GM18520 (cell line): ENCODE measurements at regions not wholly inside any gene's neighbourhood (a gene's known extent, or its start where the extent isn't known, plus 50 kb on each side); places are given as distances from the start of the nearest gene placed in this dataset.
"Not testable (repeated sequence)": the region's sequence is repeated elsewhere in the genome, so short reads cannot be mapped to it uniquely, and the experiment has no call there.

ENCODE experiments used
- ATAC-seq: cut with Tn5 transposase; IDR thresholded peaks from one replicate; pipeline ENCODE4 v1.9.1; 2021; ENCODE audit not compliant: unreplicated experiment

GRCh38 chr2:87631402-87631801 lies 116.5 kb upstream of the PLGLB2 start:
- ATAC-seq, result not testable (repeated sequence)

- ATAC-seq, result not testable (repeated sequence)
Observed at GRCh38 chr2:87633287-87633963, 114.5 kb upstream of the PLGLB2 start.

DNA sequence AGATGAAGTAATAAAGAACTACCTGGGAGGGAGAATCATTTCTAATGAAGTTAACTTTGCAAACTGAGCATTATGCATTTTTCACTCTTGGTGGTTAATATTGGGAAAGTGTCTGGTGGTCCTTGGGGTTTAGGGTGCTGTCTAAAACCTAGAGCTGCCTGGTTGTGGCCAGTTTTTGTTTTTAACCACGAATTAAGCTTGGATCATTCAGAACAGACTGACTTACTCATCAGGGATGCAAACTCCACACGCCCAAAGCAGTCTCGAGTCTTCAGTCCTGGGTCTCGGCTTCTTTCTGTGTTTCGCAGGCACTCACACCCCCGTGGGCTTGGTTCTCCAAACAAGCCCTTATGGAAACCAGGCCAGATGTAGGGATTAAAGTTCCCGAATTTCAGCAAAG lies 113.8 kb upstream of the PLGLB2 start:
- not testable (repeated sequence) for ATAC-seq

DNA sequence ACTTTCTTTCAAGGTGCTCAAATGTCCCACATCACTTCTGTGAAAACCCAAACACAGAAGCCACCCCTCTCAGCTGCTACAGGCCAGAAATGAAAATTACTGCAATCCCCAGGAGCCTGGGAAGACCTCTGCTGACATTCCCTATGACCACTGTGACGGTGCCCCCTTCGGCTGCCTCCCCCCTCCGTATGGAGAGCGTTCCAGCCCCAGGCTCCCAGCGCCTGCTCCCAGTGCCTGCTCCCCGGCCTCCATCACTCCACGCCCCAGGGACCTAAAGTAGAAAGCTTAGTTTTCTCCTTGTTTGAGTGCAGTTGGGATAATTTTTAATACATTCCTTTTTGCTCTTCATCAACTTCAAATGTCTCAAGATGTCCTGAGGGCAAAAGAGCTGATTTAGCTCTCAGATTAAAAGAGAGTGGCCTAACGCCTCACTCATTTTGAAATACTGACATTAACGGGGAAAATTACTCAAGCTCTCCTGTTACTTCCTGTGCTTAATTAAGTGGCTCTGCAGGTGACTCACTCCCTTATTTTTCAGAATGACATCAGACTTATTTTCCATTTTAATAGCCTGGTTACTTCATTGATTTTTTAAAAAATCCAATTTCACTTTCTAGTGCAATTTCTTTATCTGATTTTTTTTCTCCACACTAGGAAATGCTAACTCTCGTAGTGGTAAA lies 112.8 kb upstream of the PLGLB2 start:
- peak; percentile 60 for ATAC-seq

DNA sequence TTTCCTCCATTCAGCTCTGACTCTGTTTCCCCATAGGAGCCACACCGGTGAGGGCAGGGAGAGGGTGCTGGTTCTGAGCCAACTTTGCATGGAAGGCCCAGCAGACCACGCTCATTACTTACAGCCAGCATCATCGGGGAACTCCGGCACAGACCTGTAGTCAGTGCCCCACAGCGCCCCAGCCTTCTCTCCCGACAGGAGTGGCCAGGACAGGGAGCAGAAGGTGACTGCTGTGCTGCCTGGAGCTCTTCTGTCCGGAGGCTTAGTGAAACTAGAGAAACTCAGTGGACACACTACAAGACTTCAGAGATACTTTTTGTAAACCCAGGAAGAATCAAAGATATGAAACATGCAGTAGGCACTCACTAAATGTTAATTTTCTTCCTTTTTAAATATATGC lies 111.6 kb upstream of the PLGLB2 start:
- ATAC-seq, result not testable (repeated sequence)

- not testable (repeated sequence) for ATAC-seq
Observed at GRCh38 chr2:87636735-87637134, 111.2 kb upstream of the PLGLB2 start.

DNA sequence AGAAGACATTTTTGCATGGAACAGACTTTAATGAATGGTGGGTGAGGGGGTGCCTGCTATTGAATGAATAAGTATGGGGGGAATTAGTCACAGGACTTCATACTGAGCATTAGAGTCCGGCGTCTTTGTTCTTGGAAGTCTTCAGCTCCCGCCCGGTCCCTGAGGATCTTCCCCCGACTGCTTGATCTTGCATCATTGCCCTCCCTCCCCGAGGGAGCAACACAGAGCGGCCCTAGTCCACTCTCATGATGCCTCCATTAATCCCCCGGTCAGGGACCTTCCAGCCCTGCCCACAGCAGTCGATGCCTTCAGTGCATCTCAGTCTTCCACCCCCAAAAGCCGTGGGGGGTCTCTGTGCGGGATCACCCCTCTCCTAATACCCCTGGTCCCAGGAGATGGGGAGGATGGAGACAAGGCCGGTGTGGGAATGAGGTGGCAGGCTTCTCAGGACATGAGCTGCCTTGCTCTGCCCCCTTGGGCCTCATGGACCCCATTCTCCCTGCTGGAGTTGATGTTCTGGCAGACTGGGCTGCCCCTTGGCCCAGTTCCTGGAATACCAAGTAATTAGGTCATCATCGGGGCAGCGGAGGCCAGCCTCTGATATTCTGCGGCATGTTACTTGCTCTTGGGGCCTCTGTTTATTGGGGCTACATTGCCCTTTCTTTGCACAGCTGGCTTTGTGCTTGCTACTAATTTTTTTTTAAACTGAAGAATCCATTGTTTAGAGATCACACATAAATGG lies 110.5 kb upstream of the PLGLB2 start:
- not testable (repeated sequence) for ATAC-seq

GRCh38 chr2:87638114-87638807 lies 109.6 kb upstream of the PLGLB2 start:
- ATAC-seq, result not testable (repeated sequence)

DNA sequence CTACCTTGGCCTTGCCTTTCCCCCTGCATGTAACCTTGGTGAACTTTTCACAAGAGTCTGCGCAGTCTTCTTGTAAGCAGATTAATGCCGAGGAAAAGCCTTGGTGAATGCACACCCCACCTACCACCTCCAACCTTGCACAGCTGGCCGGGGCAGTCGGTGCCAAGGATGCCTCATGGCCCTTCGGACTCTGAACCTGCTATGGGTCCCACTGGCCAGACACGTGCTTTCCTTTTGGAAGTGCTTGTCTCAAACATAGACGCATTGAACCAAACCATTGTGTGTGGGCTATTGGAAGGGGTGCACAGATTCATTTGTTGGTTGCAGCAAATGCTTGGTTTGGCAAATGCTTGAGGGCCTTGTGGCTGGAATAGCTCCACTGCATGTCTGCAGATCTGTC lies 109.0 kb upstream of the PLGLB2 start:
- ATAC-seq, result not testable (repeated sequence)

- ATAC-seq, result not testable (repeated sequence)
Observed at GRCh38 chr2:87639801-87640440, 108.0 kb upstream of the PLGLB2 start.

- not testable (repeated sequence) for ATAC-seq
Observed at GRCh38 chr2:87640961-87641563, 106.8 kb upstream of the PLGLB2 start.

- ATAC-seq, result not testable (repeated sequence)
Observed at GRCh38 chr2:87643165-87643564, 104.7 kb upstream of the PLGLB2 start.

GRCh38 chr2:87647737-87648498 lies 100.0 kb upstream of the PLGLB2 start:
- not testable (repeated sequence) for ATAC-seq

DNA sequence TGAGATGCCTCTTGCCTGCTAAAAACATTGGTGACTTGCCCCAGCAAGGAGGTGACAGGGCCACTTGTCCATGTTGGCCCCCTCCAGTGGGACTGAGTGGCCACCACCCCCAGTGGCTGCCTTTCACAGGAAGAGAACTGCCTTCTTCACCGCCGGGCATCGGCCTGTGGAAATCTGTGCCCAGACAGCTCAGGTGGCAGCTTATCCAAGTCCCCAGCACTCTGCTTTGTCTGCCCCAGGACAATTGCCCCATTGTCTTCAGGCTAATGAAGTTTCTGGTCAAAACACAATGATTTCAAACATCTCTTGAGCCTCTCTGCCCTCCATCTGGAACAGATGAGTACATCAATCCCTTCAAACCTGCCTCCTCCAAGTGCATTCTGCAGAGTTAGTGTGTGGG lies 99.1 kb upstream of the PLGLB2 start:
- not testable (repeated sequence) for ATAC-seq

- ATAC-seq, result not testable (repeated sequence)
Observed at GRCh38 chr2:87649871-87650270, 98.0 kb upstream of the PLGLB2 start.

GRCh38 chr2:87650837-87651236 lies 97.0 kb upstream of the PLGLB2 start:
- not testable (repeated sequence) for ATAC-seq

- ATAC-seq, result not testable (repeated sequence)
Observed at GRCh38 chr2:87651589-87651988, 96.3 kb upstream of the PLGLB2 start.

GRCh38 chr2:87653373-87653772 lies 94.5 kb upstream of the PLGLB2 start:
- not testable (repeated sequence) for ATAC-seq

GRCh38 chr2:87654136-87654814 lies 93.6 kb upstream of the PLGLB2 start:
- not testable (repeated sequence) for ATAC-seq
